ENCODE measurements at regions not wholly inside any gene's neighbourhood (a gene's known extent, or its start where the extent isn't known, plus 50 kb on each side); places are given as distances from the start of the nearest gene placed in this dataset.

- TF ChIP-seq POLR2A (IDR thresholded peaks at IDR 0.05): no peak
- TF ChIP-seq CTCF (IDR thresholded peaks at IDR 0.05): no peak
These were observed 192.4 kb downstream of the RDH14 start for GRCh38 chr2:18368008-18368407.
